ENCODE measurements at regions not wholly inside any gene's neighbourhood (a gene's known extent, or its start where the extent isn't known, plus 50 kb on each side); places are given as distances from the start of the nearest gene placed in this dataset.

GRCh38 chr5:93307557-93307956 lies 273.5 kb downstream of the NR2F1-AS1 start:
- no peak overlapping the region for H3K4me3 ChIP-seq
- no peaks in the 10 kb centered on the region for H3K36me3 ChIP-seq
- no peak overlapping the region for H3K27ac ChIP-seq
- H3K4me1 ChIP-seq (ENCODE audit: insufficient read depth) = peaks cover 1% of the 10 kb centered on the region
- H3K27me3 ChIP-seq = no peaks in the 10 kb centered on the region
- intact Hi-C loops (cut with DNase I) = no loop called here
- no peak for DNase-seq
- no peaks in the 10 kb centered on the region for H3K9me3 ChIP-seq
- no peak for TF ChIP-seq EP300 (IDR thresholded peaks at IDR 0.05)
- TF ChIP-seq POLR2A (IDR thresholded peaks at IDR 0.05) = no peak
- TF ChIP-seq CTCF (IDR thresholded peaks at IDR 0.05) = no peak

GRCh38 chr5:93305984-93306383 lies 275.0 kb downstream of the NR2F1-AS1 start:
- no peaks in the 10 kb centered on the region for H3K36me3 ChIP-seq
- H3K4me3 ChIP-seq = no peak overlapping the region
- intact Hi-C loops (cut with DNase I) = no loop called here
- H3K27me3 ChIP-seq = no peaks in the 10 kb centered on the region
- peaks cover 1% of the 10 kb centered on the region for H3K4me1 ChIP-seq (ENCODE audit: insufficient read depth)
- 78 to 82% (median 80%) methylated on average over 4 of the region's 4 CpGs for WGBS, 3 donors
- no peak for DNase-seq
- no peak overlapping the region for H3K27ac ChIP-seq
- H3K9me3 ChIP-seq = no peaks in the 10 kb centered on the region
- no peak for TF ChIP-seq POLR2A (IDR thresholded peaks at IDR 0.05)
- no peak for TF ChIP-seq EP300 (IDR thresholded peaks at IDR 0.05)
- TF ChIP-seq CTCF (IDR thresholded peaks at IDR 0.05) = no peak

GRCh38 chr5:93304456-93305250 lies 276.4 kb downstream of the NR2F1-AS1 start:
- Histone ChIP-seq H3K27me3 (no peaks in the 10 kb centered on the region), H3K36me3 (no peaks in the 10 kb centered on the region), H3K27ac (peak overlapping the region in 1 of 2 donors; percentile 16), H3K9me3 (no peaks in the 10 kb centered on the region), H3K4me1 (ENCODE audit: insufficient read depth) (peaks cover 1% of the 10 kb centered on the region), H3K4me3 (no peak overlapping the region)
- intact Hi-C loops (cut with DNase I) = no loop called here
- peak in 1 of 5 donors; percentile 32 for DNase-seq
- TF ChIP-seq POLR2A (IDR thresholded peaks at IDR 0.05) (no peak), CTCF (IDR thresholded peaks at IDR 0.05) (no peak), EP300 (IDR thresholded peaks at IDR 0.05) (no peak)
- WGBS, 3 donors = 29 to 34% (median 32%) methylated on average over 3 of the region's 3 CpGs

GRCh38 chr5:93303291-93303691 lies 277.7 kb downstream of the NR2F1-AS1 start:
- Histone ChIP-seq H3K36me3 (no peaks in the 10 kb centered on the region), H3K27me3 (no peaks in the 10 kb centered on the region), H3K9me3 (no peaks in the 10 kb centered on the region), H3K4me3 (no peak overlapping the region), H3K27ac (no peak overlapping the region), H3K4me1 (ENCODE audit: insufficient read depth) (peaks cover 1% of the 10 kb centered on the region)
- TF ChIP-seq EP300 (IDR thresholded peaks at IDR 0.05) = no peak
- no peak for TF ChIP-seq POLR2A (IDR thresholded peaks at IDR 0.05)
- no peak for TF ChIP-seq CTCF (IDR thresholded peaks at IDR 0.05)
- no peak for DNase-seq
- WGBS, 3 donors = 77 to 84% (median 82%) methylated on average over 4 of the region's 4 CpGs
- intact Hi-C loops (cut with DNase I) = no loop called here
